ENCODE measurements at regions not wholly inside any gene's neighbourhood (a gene's known extent, or its start where the extent isn't known, plus 50 kb on each side); places are given as distances from the start of the nearest gene placed in this dataset.

DNA sequence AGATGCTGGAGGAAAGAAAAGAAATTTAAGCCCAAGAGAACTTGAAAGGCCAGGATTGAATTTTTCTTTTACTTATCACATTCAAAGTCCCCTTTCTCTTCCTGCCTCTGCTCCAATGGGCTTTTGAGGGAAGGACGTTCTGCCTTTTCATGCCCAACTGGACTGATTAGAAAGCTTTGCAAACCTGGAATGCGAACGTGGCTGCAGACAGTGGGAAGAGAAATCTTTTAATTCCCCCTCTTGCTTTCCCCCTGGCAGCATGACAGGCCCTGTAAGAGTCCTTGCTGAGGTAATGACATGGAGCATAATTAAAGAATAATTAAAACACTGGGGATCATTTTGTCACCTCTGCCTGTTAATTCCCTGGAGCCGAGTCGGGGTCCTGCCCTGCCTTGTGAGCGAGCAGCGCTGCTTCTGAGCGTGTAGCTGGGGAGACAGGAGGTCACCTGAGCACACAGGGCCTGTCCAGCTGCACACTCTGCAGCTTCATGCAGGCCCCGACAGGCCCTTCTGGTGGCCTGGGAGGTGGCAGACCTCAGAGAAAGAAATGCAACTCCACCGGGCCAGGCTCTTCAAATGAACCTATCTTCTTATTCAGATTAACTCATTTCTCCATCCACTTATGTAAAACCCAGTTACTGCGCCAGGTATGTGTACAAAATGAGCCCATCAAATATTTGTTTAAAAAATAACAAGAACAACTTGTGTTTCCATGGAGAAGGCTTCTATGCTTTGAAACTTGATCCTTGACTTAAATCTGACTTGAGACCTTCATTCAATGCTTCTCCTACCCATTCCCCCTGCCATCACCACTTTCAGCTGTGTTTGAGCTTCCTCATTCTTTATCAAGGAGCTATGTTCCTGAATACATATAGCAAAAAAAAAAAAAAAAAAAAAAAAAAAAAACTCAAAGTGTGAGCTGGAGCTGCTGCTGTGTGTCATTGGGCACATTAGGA lies 628.2 kb upstream of the CFAP20DC start:
- TF ChIP-seq EZH2 (IDR thresholded peaks at IDR 0.05; ENCODE audit: borderline replicate concordance, insufficient read depth, low read length, poor library complexity, severe bottlenecking) (no peak), POLR2AphosphoS5 (IDR thresholded peaks at IDR 0.05) (no peak), TAF1 (IDR thresholded peaks at IDR 0.05; ENCODE audit: low read depth) (no peak)
- TF ChIP-seq, protein P1, sequence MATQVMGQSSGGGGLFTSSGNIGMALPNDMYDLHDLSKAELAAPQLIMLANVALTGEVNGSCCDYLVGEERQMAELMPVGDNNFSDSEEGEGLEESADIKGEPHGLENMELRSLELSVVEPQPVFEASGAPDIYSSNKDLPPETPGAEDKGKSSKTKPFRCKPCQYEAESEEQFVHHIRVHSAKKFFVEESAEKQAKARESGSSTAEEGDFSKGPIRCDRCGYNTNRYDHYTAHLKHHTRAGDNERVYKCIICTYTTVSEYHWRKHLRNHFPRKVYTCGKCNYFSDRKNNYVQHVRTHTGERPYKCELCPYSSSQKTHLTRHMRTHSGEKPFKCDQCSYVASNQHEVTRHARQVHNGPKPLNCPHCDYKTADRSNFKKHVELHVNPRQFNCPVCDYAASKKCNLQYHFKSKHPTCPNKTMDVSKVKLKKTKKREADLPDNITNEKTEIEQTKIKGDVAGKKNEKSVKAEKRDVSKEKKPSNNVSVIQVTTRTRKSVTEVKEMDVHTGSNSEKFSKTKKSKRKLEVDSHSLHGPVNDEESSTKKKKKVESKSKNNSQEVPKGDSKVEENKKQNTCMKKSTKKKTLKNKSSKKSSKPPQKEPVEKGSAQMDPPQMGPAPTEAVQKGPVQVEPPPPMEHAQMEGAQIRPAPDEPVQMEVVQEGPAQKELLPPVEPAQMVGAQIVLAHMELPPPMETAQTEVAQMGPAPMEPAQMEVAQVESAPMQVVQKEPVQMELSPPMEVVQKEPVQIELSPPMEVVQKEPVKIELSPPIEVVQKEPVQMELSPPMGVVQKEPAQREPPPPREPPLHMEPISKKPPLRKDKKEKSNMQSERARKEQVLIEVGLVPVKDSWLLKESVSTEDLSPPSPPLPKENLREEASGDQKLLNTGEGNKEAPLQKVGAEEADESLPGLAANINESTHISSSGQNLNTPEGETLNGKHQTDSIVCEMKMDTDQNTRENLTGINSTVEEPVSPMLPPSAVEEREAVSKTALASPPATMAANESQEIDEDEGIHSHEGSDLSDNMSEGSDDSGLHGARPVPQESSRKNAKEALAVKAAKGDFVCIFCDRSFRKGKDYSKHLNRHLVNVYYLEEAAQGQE (IDR thresholded peaks at IDR 0.05; ENCODE audit: borderline replicate concordance) = no peak

Data from neural cell (in vitro differentiated cells).